HG03432 (cell line): ENCODE measurements at regions not wholly inside any gene's neighbourhood (a gene's known extent, or its start where the extent isn't known, plus 50 kb on each side); places are given as distances from the start of the nearest gene placed in this dataset.

Source experiments
- ATAC-seq: cut with Tn5 transposase; IDR thresholded peaks from one replicate; pipeline ENCODE4 v1.9.1; 2021; ENCODE audit warnings: mild to moderate bottlenecking, moderate library complexity; ENCODE audit not compliant: unreplicated experiment

DNA sequence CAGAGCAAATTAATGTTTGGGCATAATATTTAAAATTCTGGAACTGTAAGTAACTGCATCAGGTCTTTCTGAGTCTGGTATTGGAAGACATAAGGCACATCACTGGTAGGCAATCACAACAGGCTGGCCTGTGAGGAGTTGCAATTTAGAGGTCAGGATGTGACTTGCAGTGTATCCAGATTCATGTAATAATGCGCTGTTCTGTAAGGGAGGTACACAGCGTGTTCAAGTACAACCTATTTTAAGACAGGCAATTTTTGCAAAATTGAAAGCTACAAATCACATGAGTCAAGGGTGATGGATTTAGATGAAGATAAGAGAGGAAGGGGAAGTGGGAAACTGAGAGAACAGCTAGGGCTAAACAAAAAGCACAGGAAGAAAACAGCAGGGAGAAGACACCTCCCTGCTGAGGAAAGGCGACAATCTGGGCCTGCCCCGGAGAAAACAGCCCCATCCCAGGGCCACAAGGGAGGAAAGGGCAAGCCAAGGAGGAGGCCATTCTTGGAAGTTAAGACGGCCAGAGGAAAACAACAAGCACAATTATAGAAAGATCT is 138.1 kb downstream of the LACC1 start:
- no peak for ATAC-seq

DNA sequence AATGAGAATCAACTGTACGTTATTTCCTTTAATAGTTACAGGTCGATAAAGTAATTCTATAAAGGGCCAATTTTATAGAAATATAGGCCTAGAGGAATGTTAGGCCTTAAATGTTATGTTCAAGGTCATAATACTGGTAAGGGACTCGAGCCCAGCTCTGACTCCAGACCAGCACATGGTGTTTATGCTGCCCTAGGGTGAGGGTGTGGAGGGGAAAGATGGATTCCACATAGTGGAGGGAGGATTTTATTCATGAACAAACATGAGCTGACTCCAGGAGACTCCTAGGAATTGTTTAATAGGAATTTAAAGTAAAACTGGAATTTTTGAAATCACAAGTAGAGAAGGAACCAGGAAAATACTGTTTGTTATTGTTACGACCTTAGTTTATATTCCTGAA is 139.9 kb downstream of the LACC1 start:
- no peak for ATAC-seq

DNA sequence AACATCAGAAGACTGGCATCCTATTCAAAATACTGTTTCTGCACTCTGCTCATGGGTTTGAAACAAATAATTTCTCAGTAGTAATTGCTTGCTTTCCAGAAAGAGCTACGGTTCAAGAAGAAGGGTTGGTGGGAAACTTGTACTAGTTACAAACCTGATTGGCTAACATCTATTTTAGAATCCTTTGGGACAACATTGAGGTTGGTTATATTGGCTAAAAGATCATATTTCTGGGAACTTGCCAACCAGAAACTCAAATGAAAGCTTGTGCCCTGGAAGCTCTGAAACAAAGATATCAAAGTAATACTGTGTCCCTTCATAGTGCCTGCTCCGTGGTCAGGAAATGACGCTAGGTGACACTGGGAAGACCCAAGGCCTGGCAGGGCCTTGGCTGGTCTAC is 141.7 kb downstream of the LACC1 start:
- no peak for ATAC-seq

DNA sequence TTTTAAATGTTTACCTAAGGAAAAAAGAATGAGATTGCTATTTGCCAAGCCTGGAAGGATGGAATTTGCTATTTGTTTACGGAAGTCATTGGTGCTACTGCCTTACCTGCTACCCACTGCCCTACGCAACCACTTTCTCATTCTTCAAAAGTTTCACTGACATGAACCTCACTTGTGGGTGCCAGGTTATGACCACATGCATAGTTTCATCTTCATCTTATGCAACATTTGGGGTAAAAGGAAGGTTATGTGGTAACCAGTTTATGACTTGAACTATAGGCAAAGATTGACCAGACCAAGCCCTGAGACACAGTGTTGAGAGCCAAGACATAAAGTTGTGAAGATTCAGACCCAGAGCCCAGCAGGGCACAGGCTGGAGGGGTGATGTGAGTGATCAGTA is 142.5 kb downstream of the LACC1 start:
- ATAC-seq = no peak

DNA sequence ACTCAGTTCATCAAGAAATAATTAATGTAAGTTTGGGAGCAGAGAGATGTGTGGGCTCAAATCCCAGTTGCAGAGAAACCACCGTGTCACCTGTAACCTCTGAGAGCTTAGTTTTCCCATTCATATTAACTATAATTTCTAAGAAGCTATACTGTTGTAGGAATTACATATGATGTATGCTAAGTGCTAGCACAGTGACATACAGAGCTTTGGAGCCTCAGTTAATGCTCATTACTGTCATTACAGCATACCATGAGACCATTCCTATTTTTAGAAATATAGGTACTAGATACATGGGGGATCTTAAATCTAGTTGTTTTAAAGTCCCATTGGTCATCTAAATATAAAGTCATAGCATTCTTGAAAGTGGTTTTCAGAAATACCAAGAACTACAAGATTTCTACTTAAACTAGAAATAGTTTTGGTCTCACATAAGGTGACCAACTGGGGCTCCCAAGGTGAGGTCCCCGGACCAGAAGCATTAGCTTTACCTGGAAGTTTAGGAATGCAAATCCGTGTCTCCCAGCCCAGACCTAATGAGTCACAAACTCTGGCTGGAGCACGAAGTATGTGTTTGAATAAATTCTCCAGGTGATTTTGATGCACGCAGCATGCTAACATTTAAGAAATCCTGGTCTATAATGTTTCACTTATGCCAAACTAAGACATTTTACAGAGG is 144.6 kb downstream of the LACC1 start:
- no peak for ATAC-seq

DNA sequence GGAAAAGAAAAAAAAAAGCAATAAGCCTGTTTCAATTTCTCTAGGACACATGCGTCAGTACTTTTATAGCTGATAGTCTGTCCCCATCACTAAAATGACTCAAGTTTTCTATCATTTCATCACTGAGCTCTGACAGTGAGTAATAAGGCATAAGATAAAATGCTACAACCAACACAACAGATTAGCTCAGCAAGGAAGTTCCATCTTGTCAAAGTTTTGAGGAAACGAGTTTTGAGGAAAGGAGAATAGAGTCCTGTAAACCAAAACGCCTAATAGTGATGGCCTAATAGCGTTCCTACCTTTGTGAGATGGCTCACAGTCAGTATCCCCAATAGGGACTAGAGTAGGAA is 145.1 kb downstream of the LACC1 start:
- ATAC-seq = no peak

DNA sequence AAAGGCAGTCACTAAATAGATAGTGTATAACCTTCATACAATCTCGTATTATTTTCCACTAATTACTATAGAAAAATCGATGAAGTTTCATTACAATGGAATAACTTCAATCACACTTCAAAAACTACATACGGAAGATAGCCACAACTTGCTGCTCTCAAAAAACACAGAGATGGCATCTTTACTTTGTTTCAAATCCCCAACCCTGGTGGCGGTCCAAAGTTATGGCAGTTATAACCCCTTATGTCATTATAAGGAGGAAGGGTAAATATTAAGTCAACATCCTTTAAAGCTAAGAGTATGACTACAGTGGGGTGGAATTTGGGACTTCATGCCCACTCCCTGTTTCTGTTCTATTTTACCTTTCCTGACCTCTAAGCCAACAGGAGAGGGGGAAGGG is 146.5 kb downstream of the LACC1 start:
- ATAC-seq = no peak

DNA sequence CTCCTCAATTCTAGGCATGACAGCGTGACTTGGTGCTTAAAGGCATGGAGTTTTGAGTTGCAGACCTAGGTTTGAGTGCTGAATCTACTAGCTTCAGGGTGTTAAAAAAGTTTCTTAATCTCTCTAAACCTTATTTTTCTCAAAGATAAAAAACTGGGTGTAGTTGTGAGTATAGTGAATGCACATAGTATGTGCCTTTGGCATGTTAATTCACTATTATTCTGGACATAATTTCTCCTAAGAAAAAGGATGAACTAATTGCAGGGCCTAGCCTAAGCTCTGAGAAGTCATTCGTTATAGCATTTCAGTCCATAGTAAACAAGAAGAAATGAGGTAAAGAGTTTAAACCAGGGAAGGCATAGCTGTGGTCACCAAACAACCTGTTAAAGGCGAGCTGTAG is 149.0 kb downstream of the LACC1 start:
- no peak for ATAC-seq

DNA sequence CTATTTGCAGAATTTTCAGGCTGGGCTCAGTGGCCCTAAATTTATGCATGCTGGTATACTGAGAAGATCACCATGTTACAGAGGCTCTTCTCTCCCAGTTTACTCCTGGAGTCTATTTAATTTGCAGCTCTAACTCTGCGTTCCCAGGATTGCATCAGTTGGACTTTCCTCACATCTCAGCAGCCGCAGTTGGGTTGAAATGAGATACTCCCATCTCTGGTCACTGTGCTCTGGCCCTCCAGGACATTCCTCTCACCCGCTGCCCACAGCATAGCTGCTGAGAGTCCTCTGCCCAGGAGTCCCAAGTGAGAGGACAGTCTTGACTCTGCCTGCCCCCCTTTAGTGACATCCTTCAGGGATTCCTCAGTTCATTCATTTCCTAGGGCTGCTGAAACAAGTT is 150.9 kb downstream of the LACC1 start:
- ATAC-seq = no peak

DNA sequence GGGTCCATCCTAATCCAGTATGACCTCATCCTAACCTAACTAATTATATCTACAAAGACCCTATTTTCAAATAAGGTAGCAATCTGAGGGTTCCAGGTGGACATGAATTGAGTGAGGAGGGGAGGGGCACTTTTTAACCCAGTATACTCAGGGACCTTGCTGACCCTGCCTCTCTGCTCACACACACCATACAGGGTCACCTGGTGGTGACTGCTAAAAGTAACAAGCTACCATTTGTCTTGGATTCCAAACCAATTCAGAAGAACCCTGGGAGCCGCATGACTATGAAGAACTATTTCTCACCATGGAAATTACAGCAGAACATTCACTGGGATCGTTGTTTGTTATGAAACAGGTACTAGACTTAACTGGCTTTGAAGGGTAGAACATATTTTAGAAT is 151.9 kb downstream of the LACC1 start:
- no peak for ATAC-seq

DNA sequence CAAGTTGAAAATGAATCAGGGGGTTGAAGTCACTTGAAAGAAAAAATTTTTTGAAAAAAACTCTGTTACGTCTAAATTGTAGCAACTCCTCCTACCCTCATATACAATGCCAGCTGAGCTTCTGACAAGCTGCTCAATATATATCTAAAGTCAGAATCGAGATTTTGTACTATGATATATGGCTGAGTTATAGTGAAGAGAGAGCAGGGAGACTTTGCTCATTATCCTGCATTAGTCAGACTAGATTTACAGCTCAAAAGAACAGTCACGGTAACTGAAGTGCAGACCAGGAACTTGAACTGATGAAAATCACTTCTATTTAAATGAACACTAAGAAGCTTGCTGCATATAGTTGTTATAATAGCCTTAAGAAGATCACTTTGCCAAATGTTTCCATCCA is 153.1 kb downstream of the LACC1 start:
- ATAC-seq = no peak

DNA sequence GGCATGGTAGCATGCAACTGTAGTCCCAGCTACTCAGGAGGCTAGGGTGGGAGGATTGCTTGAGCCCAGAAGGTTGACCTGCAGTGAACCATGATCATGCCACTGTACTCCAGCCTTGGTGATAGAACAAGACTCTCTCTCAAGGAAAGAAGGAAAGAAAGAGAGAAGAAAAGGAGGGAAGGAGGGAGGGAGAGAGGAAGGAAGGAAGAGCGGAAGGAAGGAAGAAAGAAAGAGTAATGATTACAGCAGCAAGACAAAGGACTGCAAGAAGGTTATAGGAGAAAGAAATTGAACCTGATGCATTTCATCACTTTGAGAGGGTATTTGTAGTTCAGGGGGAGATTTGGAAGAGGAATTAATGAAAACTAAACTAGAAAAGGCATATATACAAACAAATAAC is 155.7 kb downstream of the LACC1 start:
- ATAC-seq = no peak

DNA sequence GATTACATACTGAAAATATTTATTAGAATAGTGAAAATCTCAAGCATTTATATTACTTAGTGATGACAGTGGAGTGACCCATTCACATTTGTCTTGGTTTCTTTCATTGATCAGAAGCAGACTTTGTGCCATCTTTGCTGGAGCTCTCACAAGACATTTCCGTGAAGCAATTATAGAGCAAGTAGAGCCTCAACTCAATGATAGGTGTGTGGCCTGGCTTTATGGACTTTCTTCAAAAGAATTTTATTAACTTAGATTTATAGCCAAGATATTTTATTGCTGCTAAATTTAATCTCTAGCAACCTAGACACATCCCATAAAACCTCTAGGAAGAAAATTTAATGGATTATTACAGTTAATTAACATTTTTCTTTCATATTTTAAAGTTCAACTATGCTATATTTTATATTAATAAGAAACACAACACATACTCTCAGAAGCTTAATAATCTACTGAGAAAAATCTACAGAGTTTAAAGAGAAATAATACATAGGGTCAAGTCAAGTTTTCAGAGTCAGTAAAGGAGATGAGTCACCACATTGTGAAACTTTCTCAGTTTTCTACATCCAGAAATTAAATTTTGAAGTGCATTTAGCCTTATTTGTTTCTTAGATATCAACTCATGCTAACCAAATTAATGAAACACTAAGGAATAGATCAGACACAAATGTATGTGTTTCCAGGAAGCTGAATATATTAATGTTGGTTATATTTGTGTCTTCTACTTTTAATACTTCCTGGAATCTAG is 160.5 kb downstream of the LACC1 start:
- no peak for ATAC-seq

DNA sequence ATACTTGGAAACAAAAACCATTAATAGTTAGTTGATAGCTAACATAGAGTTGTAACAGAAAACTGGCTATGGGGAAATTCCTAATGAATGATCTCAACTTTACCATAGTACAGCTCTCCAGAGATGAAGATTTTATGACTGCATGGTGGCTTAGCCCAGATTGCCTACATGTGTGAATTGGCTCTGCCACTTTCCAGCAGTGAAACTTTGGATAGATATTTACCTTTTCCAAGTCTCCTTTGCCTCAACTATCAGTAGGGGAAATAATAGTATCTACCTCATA is 161.1 kb downstream of the LACC1 start:
- ATAC-seq = no peak

DNA sequence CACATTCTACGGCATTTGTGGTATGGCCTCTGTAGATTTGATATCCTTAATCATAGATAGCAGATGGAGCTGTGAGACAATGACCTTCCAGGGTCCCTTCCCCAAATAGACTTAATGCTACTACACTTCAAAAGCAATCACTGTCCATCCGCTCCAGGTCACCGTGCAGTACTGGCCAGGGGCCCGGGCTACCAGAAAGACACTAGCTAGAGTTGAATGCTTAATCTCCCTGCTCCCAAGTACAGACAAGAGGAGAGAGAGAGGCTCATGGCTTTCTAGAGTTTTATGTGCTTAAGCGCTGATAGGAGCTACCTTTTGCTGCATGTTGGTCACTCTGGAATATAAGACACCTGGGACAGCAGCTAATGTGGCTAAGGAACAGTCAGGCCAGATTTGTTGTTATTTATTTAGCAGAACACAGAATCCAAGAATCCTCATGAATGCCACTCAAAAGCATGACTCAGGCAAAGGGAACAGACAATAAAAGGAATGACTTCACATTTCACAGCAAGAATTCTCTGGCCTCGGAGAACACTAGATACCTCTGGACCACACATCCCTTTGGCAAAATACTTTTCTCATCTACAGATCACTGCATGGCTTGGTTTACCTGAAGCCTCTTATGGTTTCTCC is 165.0 kb downstream of the LACC1 start:
- ATAC-seq = no peak

DNA sequence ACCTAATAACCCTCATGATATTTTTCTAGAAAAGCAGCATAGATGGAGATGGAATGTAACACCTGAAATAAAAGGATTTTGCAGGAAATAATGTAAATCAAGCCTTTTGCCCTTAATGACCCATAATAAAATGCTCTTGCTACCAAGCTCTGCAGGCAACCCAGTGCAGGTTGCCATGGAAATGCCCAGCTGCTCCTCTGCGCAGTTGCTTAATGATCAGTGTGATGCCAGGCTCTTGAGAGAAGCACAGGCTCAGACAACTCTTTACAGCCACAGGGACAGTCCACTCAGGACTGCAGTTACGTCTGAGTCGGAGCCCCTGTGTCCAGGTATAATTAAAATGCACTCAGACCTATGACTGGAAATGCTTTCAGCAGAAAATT is 165.5 kb downstream of the LACC1 start:
- ATAC-seq = no peak

DNA sequence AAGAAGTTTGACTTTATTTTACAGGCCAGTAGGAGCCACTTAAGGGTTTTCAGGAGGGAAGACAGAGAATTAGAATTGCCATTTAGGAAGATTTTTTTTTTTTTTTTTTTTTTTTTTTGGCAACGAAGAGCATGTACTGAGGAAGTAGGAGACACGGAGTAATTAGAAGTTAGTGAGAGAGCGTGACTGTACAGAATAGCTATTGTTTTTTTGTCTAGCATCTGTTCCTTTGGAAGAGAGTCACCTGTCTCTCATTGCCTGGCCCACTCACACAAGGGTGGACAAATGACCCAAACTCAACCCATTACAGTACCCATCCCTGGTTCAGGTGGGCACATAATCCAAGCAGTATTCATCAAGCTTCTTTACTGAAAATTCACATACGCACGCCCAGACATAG is 166.7 kb downstream of the LACC1 start:
- ATAC-seq = no peak

DNA sequence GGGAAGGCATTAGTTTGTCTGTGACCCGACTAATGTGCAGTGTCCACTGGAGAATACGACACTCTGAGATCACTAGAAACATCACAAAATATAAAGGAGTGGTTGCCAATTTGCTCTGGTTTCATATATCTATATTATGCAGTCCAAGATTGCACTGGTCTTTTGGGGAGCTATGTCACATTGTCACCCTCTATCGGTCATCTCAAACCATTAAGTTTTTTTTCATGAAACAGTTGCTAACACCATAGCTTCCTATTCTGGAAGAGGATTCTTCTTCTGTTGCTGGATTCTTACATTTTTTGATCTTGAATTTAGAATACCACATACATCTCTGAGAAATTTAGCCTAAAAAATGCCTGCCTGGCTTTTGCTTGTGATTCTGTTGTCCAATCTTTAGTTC is 168.6 kb downstream of the LACC1 start:
- ATAC-seq = no peak

DNA sequence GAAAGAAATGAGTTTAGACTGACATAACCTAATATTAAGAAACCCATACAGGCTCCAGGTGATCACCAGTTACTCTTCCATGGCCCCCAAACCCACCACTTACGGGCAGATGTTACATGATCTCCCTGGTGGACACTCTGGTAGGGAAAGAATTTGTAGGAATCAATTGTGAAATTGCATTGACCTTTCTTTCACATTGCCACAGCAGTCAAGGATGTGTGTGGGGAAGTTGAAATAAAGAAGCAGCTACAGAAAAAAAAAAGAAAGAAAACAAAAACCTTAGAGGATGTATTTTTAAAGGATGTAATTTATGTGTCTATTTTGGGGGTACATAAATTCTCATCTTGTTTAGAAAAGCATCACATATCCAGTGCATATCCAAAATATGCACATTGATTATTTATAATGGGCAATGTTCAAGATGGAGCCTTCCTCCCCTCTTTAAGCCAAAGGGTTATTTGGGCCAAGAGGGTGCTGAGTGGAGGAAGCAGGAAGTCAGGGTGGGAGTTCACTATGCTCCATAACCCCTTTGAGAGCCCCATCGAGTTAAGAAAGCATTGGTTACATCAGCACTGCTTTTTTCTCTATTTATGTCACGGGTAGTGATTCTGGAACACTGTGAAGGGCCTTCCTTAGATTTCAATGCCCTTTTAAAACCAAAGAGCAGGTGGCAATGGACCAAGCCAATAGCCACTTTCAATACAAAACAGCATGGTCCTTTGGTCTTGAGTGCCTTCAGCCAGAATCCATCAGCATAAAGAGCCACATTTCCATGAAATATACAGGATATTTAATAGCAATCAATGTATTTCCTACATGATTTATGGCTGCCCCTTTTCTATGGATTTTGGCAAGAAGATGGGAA is 169.6 kb downstream of the LACC1 start:
- no peak for ATAC-seq

DNA sequence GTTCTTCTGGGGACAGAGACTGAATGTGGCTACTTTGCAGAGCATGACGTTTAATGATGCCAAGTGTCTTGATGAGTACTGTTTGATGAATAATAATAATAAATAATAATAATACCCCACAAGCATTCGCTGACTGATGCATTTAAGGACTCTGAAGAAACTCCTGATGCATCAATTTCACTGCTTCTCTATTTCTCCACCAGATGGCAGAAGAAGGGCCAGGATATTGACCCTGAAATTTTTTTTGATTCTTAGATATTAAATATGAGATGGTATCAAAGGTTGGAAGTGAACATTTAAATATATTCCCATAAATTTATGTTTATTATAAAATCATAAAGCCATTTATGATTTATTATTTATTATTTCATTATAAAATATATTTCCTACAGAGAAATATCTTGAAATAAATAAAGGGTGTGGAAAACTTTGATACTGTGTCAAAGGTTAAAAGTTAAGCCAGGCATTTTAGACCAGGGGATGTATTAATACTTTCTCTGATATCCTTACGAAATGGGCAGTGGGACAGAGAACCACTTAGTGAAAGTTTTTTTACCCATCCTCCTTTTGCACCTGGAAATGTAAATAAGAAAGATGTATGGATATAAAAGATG is 170.9 kb downstream of the LACC1 start:
- no peak for ATAC-seq

DNA sequence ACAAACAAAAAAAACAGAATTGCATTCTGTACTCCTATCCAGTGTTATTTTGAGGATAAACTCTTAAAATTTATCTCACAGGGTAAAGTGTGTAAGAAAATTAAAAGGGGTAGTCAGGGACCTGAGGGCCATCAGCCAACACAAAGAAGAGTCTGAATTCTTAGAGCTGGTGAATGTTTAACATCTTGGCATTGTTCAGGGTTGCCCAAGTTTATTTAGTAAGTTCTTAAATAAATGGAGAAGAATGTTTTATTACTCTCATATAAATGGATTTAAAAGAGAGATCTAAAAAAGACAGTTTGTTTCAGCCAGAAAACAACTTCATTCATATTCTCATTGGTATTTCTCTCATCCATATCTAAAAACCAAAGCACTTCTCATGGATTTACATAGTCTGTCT is 171.7 kb downstream of the LACC1 start:
- ATAC-seq = no peak
